Heart left ventricle (tissue), 13 donors: ENCODE measurements at regions not wholly inside any gene's neighbourhood (a gene's known extent, or its start where the extent isn't known, plus 50 kb on each side); places are given as distances from the start of the nearest gene placed in this dataset.

Source experiments
- CTCF ChIP-seq, 12 donors: fragments of 200-600 bp; sonication (generic) in 4 of 12; IDR thresholded peaks; one replicate each; pipeline versions ENCODE4 v1.5.0 to v1.8.0; 2018 to 2022; ENCODE audit warnings: antibody characterized with exemption in 12 of 12, mild to moderate bottlenecking in 5 of 12
- POLR2A ChIP-seq, 2 donors: fragments of 450-650 bp; IDR thresholded peaks; one replicate each; pipeline ENCODE4 v1.6.1; 2017; ENCODE audit warnings: antibody characterized with exemption in 2 of 2, mild to moderate bottlenecking in 2 of 2, moderate library complexity in 2 of 2
- donor health status: ischemic (EF 13 %, LVEDD 7.1; RV severe dilation, severe dysfunction).
- donor health status: DM: no; HTN: yes; CAD: no.
- donor health status: DM: no; HTN: no; CAD: no.
- donor health status: ischemic (EF 25% LVEDD 6.9; RV normal size, moderate dysfunction).
- donor health status: ischemic (EF 25% LVEDD 5.7; RV mildly dilated, moderate dysfunction).
- donor health status: ischemic (EF 35%, LVEDD 5.7; RV mildly dilated, moderate dysfunction).
- donor health status: nonischemic (EF 11% LVEDD 7.7; RV severe dilation, severe dysfunction).
- donor health status: DM: yes; HTN: yes; CAD: no.
- donor health status: PGD.
- donor health status: ischemic (EF 29% LVEDD 5.4; RV normal size, mild dysfunction).
- donor health status: nonischemic (EF 23%, LVEDD 6.1; RV moderate dilation, normal function).

- TF ChIP-seq CTCF (IDR thresholded peaks at IDR 0.05) (no peak), POLR2A (IDR thresholded peaks at IDR 0.05) (no peak)
Measured at GRCh38 chr16:13540771-13541170, 379.2 kb upstream of the ERCC4 start.
